22Rv1 (cell line): ENCODE measurements at regions not wholly inside any gene's neighbourhood (a gene's known extent, or its start where the extent isn't known, plus 50 kb on each side); places are given as distances from the start of the nearest gene placed in this dataset.
A peak's percentile ranks its signal among the peaks of the same experiment; 100 is the strongest.

Source experiments
- H3K27ac ChIP-seq: fragments of 450-650 bp; 2 replicates; pipeline ENCODE4 v1.5.1; 2017
- ZFX ChIP-seq: fragments of 450-650 bp; IDR thresholded peaks from 2 replicates; pipeline ENCODE4 v1.6.1; 2017; ENCODE audit warnings: antibody characterized with exemption, borderline replicate concordance
- TF ChIP-seq, protein P1 (sequence below): fragments of 450-650 bp; IDR thresholded peaks from 2 replicates; pipeline ENCODE4 v1.5.1; 2017; ENCODE audit warnings: mild to moderate bottlenecking

DNA sequence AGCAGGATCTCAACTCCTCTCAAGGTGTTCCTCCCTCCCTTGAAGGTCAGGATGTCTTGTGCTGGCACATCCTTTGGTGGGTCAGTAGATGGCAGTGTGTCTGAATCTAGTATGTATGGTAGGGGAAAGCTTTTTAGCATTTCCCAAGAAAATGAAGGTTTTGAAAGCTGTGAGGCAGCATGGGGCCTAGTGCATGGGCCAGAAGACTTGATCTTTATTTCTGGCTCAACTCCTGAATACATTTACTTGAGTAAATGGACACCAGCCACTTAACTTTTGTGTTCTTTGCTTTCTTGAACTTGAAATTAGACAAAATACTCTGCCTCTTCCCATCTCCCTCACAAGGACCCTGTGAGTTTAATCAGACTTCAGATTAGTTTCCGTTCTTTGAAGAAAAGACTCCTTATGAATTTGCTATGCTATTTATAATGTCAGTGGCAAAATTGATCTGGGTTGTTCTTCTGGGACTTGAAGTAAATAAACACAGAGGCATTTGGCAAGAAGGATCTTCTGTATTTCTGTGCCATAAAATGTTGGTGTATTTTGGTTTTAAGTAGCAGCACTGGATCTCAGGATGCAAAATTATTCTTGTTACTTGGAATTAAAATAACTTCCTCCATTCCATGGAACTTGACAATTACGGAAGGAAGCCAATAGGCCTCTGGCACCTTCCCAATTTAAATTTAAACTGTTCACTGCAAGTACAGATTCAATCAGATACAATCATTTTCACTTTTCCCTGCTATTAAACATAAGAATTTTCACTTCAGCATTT lies 288.8 kb downstream of the CASP12 start:
- peak overlapping the region; percentile 34 for H3K27ac ChIP-seq
- TF ChIP-seq, protein P1, sequence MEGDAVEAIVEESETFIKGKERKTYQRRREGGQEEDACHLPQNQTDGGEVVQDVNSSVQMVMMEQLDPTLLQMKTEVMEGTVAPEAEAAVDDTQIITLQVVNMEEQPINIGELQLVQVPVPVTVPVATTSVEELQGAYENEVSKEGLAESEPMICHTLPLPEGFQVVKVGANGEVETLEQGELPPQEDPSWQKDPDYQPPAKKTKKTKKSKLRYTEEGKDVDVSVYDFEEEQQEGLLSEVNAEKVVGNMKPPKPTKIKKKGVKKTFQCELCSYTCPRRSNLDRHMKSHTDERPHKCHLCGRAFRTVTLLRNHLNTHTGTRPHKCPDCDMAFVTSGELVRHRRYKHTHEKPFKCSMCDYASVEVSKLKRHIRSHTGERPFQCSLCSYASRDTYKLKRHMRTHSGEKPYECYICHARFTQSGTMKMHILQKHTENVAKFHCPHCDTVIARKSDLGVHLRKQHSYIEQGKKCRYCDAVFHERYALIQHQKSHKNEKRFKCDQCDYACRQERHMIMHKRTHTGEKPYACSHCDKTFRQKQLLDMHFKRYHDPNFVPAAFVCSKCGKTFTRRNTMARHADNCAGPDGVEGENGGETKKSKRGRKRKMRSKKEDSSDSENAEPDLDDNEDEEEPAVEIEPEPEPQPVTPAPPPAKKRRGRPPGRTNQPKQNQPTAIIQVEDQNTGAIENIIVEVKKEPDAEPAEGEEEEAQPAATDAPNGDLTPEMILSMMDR, result peak; percentile 78
- TF ChIP-seq ZFX, result no peak

DNA sequence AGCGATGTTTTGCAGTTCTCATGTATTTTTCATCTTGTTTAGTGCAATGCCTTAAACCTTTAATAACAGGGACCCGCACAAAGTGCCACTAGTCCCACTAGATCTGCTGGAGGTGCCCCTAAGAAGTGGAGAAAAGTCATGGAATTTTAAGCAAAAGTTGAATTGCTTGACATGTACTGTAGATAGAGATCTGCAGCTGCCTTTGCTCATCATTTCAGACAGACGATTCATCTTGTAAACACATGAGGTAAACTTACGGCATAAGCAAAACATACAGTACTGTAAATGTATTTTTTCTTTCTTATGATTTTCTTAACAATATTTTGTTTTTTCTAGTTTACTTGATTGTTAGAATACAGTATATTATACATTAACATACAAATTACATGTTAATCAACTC lies 295.6 kb downstream of the CASP12 start:
- TF ChIP-seq, protein P1, result no peak
- no peak for TF ChIP-seq ZFX

DNA sequence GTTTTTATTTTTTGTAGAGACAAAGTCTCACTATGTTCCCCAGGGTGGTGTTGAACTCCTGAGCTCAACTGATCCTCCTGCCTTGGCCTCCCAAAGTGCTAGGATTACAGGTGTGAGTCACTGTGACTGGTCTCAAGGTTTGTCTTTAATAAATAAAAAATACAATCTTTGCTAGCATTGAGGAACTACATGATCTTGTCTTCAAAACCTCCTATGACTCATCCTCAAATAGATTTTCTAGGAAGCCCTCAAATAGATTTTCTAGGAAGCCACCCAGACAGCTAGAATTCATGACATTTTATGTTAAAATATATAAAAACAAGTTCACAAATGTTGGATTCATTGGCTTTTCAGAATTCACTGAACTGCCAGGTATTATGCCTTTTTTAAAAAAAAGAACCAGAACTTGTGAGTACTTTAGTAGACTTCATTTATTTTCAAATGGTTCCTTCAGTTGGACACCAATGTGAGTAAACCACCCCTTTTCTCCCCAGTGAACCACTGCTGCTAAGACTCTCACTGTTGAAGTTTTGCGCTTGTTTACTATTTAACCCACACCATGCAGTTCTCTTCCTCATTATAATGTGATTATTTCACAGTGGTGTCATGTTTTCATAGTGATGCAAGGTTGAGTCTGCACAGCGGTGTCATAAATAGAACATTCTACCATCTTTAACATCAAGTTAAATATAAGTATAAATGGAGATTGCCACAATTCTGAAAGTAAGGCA lies 303.9 kb downstream of the CASP12 start:
- H3K27ac ChIP-seq, result no peak overlapping the region
- no peak for TF ChIP-seq ZFX
- TF ChIP-seq, protein P1, result no peak

More for the DNA sequence above, 295.6 kb downstream of the CASP12 start:
- H3K27ac ChIP-seq, result no peak overlapping the region

DNA sequence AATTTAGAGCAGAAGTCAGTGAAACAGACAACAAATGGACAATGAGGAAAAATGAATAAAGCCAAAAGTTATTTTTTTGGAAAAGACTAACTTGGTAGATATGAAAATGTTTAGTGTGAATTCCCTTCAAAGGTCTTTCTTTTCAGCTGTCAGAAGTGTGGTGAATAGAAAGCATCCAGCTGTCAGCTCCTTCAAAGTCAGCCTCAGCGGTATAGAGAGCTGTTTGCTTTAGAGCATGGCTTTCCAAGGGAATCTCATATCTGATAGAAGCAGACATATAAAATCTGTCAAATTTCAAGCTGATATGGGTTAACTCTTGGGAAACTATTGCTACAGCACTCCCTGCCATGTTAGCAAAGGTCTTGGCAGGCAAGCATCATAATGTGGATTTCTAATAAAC lies 309.3 kb downstream of the CASP12 start:
- TF ChIP-seq, protein P1, result no peak
- no peak for TF ChIP-seq ZFX
- 0 out of 2 replicates have a peak overlapping the region, but pooled peaks have one; percentile 82 for H3K27ac ChIP-seq

DNA sequence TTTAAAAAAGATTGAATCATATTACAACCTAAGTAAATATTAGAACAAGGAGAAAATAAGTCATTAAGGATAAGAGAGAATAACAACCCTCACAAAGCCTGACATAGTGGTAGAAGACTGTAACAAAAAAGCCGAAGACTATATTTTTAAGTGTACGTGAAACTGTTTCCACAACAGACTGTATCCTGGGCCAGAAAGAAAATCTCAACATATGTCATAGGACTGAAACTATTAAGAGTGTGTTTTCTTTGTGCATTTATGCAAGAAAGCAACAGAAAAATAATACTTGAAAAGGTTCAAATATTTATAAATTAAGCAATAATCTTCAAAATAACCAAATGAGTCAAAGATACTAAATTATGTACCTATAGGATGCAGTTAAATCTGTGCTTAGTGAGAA lies 309.8 kb downstream of the CASP12 start:
- H3K27ac ChIP-seq, result no peak overlapping the region
- TF ChIP-seq ZFX, result no peak
- TF ChIP-seq, protein P1, result no peak

DNA sequence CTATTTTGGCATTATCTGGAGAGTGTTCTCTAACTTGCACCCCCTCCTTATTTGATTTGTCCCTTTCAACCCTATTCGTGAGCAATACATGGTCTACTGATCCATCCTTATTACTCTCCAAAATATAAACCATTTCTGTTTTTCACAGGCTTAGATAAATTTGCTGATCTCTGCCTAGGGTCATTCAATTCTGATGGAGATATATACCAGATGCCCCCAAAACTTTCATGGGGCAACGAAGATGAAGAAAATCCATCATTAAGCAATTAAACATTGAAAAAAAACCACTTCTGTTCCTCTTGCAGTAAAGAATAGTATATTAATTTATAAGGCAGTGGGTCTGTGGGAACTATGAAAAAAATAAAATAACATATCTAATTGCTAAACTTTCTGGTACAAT lies 313.4 kb downstream of the CASP12 start:
- TF ChIP-seq, protein P1, result no peak
- TF ChIP-seq ZFX, result no peak
- no peak overlapping the region for H3K27ac ChIP-seq

GRCh38 chr11:104583857-104584256 lies 314.4 kb downstream of the CASP12 start:
- no peak overlapping the region for H3K27ac ChIP-seq
- no peak for TF ChIP-seq ZFX
- TF ChIP-seq, protein P1, result no peak
